ENCODE measurements at regions not wholly inside any gene's neighbourhood (a gene's known extent, or its start where the extent isn't known, plus 50 kb on each side); places are given as distances from the start of the nearest gene placed in this dataset.
"Not testable (repeated sequence)": the region's sequence is repeated elsewhere in the genome, so short reads cannot be mapped to it uniquely, and the experiment has no call there.

- DNase-seq, result no peak
These were observed 365.1 kb upstream of the PDE3A start for GRCh38 chr12:20003252-20003651.

GRCh38 chr12:20004952-20005351 is 363.4 kb upstream of the PDE3A start:
- DNase-seq, result no peak

- DNase-seq, result no peak
These were observed 361.2 kb upstream of the PDE3A start for GRCh38 chr12:20006871-20007730.

- DNase-seq, result not testable (repeated sequence)
These were observed 358.4 kb upstream of the PDE3A start for GRCh38 chr12:20009965-20010364.

- DNase-seq, result no peak
These were observed 357.1 kb upstream of the PDE3A start for GRCh38 chr12:20011200-20011599.

- no peak for DNase-seq
These were observed 350.5 kb upstream of the PDE3A start for GRCh38 chr12:20017802-20018201.

- DNase-seq, result no peak
These were observed 349.9 kb upstream of the PDE3A start for GRCh38 chr12:20018406-20018805.

GRCh38 chr12:20024194-20024593 is 344.1 kb upstream of the PDE3A start:
- DNase-seq, result no peak

GRCh38 chr12:20028033-20028432 is 340.3 kb upstream of the PDE3A start:
- DNase-seq, result no peak

GRCh38 chr12:20030826-20031225 is 337.5 kb upstream of the PDE3A start:
- DNase-seq, result no peak

- no peak for DNase-seq
These were observed 328.8 kb upstream of the PDE3A start for GRCh38 chr12:20039562-20039961.

GRCh38 chr12:20040184-20040583 is 328.2 kb upstream of the PDE3A start:
- DNase-seq, result no peak

- no peak for DNase-seq
These were observed 327.5 kb upstream of the PDE3A start for GRCh38 chr12:20040831-20041230.

GRCh38 chr12:20044351-20044750 is 324.0 kb upstream of the PDE3A start:
- DNase-seq, result no peak

GRCh38 chr12:20044846-20045245 is 323.5 kb upstream of the PDE3A start:
- DNase-seq, result no peak

GRCh38 chr12:20047901-20048300 is 320.4 kb upstream of the PDE3A start:
- DNase-seq, result no peak

- DNase-seq, result no peak
These were observed 318.1 kb upstream of the PDE3A start for GRCh38 chr12:20050221-20050620.

GRCh38 chr12:20053782-20054181 is 314.6 kb upstream of the PDE3A start:
- DNase-seq, result no peak

- no peak for DNase-seq
These were observed 312.5 kb upstream of the PDE3A start for GRCh38 chr12:20055856-20056255.

- no peak for DNase-seq
These were observed 310.9 kb upstream of the PDE3A start for GRCh38 chr12:20057398-20057797.

GRCh38 chr12:20063116-20063515 is 305.2 kb upstream of the PDE3A start:
- DNase-seq, result no peak

GRCh38 chr12:20077618-20078017 is 290.7 kb upstream of the PDE3A start:
- no peak for DNase-seq

- DNase-seq, result no peak
These were observed 279.3 kb upstream of the PDE3A start for GRCh38 chr12:20089077-20089476.

- DNase-seq, result not testable (repeated sequence)
These were observed 275.0 kb upstream of the PDE3A start for GRCh38 chr12:20093190-20093810.

GRCh38 chr12:20096430-20096829 is 271.9 kb upstream of the PDE3A start:
- no peak for DNase-seq

Measured in NCI-H1436 (cell line).